Right renal cortex interstitium (tissue), 3 donors: ENCODE measurements at regions not wholly inside any gene's neighbourhood (a gene's known extent, or its start where the extent isn't known, plus 50 kb on each side); places are given as distances from the start of the nearest gene placed in this dataset.
"Not testable (repeated sequence)": the region's sequence is repeated elsewhere in the genome, so short reads cannot be mapped to it uniquely, and the experiment has no call there.

Experiments used
- DNase-seq, 3 donors: peaks; one replicate each; pipeline ENCODE4 v3.0.0-alpha.2; 2013; ENCODE audit warnings: low read depth in 3 of 3, low spot score in 2 of 3

GRCh38 chr12:42886160-42886559 lies 296.6 kb upstream of the PRICKLE1 start:
- DNase-seq, result no peak

GRCh38 chr12:42885677-42886076 lies 296.1 kb upstream of the PRICKLE1 start:
- DNase-seq, result no peak

DNA sequence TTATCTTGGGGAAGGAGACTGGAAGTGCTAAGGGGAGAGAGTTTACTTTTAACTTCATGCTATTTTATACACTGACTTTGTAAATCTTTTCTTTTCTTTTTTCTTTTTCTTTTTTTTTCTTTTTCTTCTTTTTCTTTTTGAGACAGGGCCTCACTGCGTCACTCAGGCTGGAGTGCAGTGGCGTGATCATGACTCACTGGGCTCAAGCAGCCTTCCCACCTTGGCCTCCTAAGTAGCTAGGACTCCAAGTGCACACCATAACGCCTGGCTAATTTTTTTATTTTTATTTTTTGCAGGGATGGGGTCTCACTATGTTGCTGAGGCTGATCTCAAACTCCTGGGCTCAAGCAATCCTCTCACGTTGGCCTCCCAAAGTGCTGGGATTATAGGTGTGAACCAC lies 294.6 kb upstream of the PRICKLE1 start:
- no peak for DNase-seq

GRCh38 chr12:42873401-42873800 lies 283.9 kb upstream of the PRICKLE1 start:
- no peak for DNase-seq

- DNase-seq, result no peak
These were observed 282.3 kb upstream of the PRICKLE1 start for GRCh38 chr12:42871816-42872215.

DNA sequence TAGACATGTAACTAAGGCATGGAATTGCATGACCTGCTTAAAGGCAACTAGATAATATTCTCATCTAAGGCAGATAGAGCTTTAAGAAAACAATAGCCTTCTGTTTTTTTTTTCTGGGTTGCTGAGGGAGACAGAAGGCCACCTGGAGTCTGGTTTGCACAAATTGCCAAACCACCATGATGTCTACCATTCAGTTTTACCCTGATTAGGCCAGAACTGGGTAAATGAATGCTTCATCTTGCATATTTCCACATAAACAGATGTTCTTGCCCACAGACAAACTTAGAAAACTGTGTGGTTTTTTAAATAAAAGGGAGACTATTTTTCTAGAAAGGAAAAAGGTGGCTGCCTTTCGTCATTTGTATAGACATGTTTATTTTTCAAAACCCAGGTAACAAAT lies 278.7 kb upstream of the PRICKLE1 start:
- no peak for DNase-seq

GRCh38 chr12:42865282-42865681 lies 275.7 kb upstream of the PRICKLE1 start:
- no peak for DNase-seq

DNA sequence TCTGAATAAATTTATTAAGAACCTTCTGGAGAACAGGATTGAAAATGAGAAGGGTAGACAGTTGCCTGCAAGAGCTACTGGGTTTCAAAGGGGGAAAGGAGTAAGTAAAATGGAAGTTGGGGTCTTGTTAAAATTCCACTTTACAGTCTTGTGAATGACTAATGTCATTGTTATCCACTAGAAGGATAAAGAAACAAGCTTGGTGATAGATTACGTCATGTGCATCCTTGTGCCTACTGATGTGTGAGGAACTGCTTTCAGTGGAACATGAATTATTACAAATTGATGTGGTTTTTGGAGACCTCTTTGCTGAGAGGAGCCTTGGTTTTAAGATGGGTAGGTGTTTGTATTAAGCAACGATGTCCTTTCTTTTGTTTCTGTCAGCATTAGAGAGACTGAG lies 272.5 kb upstream of the PRICKLE1 start:
- no peak for DNase-seq

GRCh38 chr12:42860331-42860730 lies 270.8 kb upstream of the PRICKLE1 start:
- DNase-seq, result not testable (repeated sequence)

- DNase-seq, result no peak
These were observed 270.1 kb upstream of the PRICKLE1 start for GRCh38 chr12:42859612-42860011.

DNA sequence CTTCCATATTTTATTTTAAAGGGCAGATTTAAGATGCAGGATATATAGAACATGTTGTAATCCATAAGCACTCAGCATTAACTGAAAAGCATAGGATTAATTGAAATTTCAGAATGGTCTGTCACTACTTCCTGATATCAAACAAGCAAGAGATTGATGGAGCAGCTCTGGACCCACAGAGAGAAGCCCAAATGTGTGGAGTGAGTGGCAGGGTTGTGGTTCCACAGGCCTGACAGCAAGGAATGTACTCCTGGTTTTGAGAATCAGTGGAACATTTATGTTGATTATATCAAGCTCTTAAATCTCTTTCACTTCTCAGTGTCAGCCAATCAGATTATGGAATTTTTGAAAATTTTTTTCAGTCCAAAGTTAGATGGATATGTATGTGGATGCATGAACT lies 267.6 kb upstream of the PRICKLE1 start:
- no peak for DNase-seq

- DNase-seq, result no peak
These were observed 265.9 kb upstream of the PRICKLE1 start for GRCh38 chr12:42855362-42855950.

- no peak for DNase-seq
These were observed 265.3 kb upstream of the PRICKLE1 start for GRCh38 chr12:42854826-42855225.

DNA sequence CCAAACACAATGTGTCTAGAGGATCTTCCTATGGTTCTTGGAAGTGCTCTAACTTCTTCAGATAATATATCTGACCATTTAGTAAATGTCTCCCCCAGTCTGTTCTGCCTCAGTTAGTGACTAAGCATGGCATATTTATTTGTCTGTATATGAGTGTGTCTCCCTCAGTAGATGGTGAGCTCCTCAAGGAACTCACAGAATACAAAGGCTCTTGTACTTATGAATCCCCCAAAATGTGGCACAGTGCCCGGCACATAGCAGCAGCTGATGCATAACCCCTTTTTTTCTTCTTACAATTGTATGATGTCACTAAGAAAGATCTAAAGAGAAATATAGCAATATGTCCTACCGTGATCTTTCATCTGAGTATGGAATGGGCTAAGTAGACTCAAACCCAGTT lies 264.7 kb upstream of the PRICKLE1 start:
- DNase-seq, result no peak

DNA sequence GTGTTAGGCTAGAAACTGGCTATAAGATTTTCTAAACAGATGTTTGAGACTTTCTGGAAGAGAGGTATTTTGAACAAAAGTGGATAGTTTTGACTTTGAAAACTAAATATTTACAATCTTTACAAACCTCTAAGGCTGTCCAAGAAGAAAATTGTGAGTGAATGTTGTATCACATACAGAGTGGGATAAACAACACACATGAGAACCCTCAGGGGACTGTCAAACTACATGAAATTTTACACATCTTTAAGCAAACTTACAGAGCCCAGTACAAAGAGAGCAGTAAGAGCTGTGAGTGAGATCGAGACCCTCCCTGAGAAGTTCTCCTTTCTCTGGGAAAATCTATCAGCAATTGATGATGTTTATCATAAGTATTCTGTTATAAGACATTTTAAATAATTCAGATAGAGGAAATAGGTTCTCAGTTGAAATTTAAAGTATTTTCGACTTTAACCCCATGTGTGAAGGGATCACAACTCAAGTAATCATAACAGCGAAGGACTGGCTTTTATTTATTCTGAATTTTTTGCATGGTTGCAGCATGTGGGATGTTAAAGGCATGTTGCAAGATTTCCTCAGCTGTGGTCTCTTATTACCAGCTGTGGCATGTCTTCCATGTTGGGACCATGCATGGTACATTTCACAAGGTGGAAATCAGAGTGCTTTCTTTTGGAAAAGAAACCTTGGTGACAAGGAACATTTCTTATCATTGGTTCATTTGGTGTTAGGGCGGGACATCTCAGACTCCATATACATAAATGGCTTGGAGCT lies 264.0 kb upstream of the PRICKLE1 start:
- no peak for DNase-seq

- no peak for DNase-seq
These were observed 257.2 kb upstream of the PRICKLE1 start for GRCh38 chr12:42846782-42847181.

GRCh38 chr12:42834062-42834461 lies 244.5 kb upstream of the PRICKLE1 start:
- DNase-seq, result no peak

GRCh38 chr12:42828836-42829235 lies 239.3 kb upstream of the PRICKLE1 start:
- no peak for DNase-seq

DNA sequence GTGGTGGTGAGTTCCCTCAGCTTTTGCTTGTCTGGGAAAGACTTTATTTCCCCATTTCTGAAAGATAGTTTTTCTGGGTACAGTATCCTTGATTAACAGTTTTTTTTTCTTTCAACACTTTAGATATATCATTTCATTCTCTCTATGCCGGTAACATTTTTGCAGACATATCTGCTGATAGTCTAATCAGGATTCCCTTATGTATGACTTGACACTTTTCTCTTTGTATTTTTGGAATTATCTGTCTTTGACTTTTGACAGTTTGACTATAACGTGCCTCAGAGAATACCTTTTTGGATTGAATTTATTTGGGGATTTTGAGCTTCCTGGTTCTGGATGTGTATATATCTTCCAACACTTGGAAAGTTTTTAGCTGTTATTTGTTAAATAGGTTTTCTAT lies 234.8 kb upstream of the PRICKLE1 start:
- no peak for DNase-seq

GRCh38 chr12:42823679-42824078 lies 234.1 kb upstream of the PRICKLE1 start:
- DNase-seq, result no peak

GRCh38 chr12:42819846-42820245 lies 230.3 kb upstream of the PRICKLE1 start:
- no peak for DNase-seq

- DNase-seq, result no peak
These were observed 225.5 kb upstream of the PRICKLE1 start for GRCh38 chr12:42815068-42815467.

DNA sequence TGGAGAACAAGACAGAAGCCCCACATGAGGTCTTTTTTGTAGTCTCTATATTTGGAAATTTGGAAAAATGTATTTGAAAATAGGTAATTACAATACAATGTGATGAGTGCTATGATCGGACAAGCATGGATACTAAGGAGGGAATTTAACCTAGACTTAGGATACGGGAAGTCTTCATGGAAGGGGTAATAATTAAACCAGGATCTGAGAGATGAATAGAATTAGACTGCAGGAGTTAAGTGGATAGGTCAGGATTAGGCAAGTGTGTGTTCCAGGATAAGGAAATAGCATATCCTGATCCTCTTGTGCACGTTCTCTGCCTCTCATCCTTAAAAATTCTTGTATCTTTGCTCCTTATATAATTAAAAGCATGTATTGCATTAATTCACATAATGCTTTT lies 223.3 kb upstream of the PRICKLE1 start:
- DNase-seq, result no peak
